HG02981 (cell line): ENCODE measurements at regions not wholly inside any gene's neighbourhood (a gene's known extent, or its start where the extent isn't known, plus 50 kb on each side); places are given as distances from the start of the nearest gene placed in this dataset.

Source experiments
- ATAC-seq: cut with Tn5 transposase; IDR thresholded peaks from one replicate; pipeline ENCODE4 v1.9.1; 2021; ENCODE audit warnings: mild to moderate bottlenecking, moderate library complexity; ENCODE audit not compliant: unreplicated experiment

DNA sequence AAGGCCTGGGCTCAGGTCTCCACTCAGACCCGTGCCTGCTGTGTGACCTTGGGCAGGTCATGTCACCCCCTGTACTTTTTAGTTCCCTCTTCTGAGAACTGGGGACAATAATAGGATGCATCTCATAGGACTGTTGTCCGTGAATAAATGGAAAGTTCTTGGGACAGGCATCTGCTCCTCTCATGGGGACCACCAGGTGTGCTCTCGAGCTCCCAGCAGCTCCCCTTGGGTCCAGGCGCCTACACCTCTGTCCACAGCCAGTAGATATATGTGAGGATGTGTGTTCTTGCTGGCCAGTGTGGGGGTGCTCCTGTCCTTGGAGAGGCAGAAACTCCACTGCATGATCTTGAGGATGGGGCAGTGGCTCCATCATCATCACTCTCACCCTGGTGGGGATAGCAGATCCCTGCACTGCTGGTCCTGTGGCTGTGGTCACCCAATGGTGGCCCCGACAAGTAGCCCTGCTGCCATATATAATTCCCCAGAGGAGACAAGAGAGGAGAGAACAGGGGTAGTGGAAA, 257.6 kb upstream of the TLE3 start:
- ATAC-seq, result no peak

DNA sequence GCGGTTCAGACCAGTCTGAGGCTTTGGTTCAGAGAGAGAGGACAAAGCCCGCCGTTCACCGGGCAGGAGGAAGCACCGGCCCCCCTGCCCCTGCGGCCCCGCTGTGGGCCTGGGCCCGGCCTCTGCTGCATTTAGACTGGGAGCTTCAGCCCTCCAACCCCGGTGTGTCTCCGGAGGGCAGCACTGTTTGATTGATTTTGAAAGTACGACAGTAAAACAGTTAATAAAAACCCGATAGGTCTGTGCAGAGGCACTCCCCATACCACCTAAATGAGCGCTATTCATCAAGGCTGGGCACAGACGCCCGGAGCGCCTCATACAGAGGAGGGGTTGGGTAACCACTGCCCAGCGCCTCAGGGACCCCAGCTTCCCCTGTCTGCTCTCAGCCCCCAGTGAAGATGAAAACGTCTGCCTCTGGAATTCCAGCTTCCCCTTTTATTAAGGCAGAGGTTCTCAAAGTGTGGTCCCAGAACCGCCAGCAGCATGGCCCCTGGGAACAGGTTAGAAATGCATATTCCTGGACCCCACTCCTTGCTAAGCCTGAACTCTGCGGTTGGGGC, 256.7 kb upstream of the TLE3 start:
- ATAC-seq, result no peak

DNA sequence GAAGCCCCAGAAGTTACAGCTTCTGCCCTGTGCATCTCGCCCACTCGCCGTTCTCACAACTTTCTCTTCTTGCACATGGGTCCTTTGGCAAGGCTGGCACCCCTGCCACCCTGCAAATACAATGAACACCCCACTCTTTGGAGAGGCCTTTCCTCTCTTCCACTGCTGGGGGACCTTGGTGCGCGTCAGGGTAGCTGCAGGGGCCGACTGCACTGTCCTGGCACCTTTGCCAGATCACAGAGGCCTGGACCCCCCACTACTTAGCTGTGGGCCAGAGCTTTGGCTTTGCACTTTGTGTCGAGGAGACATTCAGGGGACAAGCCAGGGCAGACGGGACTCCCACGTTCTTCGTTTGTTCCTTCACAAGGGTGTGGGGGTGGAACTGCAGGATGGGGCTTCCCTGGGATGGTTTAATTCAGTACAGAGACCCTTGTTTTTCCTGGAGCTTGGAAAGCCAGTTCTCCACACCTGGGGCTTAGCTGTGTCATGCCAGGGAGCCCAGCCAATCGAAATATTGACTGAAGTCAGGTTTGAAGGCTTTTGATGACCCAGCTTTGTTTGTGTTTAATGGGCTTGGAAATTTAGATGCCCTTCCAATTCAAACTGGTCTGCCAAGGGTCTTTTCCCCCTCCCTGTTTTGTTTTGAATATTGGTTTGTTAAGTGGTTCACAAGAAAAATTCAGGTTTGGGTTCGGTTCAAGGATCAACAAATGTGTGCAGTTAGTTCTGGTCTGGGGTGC, 256.1 kb upstream of the TLE3 start:
- no peak for ATAC-seq

DNA sequence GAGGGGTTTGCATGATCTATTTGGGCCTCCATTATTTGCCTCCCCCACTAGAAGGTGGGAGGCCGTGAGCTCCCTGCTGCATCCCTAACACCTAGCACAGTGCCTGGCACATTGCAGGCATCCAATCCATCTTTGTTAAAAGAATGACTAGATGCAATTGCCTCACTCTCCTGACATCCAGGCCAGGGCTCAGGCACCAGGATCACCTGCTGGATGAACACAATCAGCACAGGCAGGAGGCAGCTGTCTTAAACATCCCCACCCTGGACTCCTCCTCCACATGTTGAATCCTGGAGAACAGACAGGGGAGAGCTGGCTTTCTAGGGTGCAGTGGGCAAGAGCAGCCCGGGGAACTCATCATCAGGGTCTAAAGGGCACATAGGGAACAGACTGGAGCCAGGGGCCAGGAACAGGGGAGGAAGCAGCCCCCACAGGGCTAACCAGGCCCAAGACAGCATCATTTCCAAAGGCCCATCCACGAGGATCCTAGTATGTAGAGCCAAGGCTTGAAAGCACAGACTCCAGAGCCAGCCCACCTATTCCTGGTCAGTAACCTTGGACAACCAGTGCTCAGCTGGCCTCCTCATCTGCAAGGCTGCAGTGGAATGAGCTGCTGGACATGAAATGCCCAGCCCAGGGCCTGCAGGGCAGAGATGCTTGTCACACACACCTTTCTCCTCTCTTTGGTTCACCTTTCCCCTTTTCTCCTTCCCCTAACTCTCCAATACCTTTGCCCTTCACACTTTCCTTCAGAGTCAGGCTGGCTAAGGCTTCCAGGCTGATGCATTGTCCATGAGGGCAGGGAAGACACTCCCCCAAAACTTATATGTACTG, 254.4 kb upstream of the TLE3 start:
- no peak for ATAC-seq

DNA sequence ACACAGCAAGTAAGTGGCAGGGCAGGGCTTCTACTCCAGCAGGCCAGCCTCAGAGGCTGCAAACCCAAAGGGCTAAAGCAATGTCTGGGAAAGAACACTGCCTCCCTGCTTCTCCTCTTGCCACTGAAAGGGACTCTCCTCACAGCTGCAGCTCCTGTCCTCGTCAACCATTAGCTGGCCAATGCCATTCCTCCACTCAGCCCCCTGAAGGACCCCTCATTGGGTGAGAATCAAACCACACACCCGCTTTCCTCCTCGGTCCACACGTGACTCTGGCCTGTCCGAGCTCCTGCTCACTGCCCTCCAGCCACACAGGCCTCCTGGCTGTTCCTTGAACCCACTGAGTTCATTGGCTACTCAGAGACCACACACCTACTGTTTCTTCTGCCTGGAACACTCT, 253.7 kb upstream of the TLE3 start:
- no peak for ATAC-seq

DNA sequence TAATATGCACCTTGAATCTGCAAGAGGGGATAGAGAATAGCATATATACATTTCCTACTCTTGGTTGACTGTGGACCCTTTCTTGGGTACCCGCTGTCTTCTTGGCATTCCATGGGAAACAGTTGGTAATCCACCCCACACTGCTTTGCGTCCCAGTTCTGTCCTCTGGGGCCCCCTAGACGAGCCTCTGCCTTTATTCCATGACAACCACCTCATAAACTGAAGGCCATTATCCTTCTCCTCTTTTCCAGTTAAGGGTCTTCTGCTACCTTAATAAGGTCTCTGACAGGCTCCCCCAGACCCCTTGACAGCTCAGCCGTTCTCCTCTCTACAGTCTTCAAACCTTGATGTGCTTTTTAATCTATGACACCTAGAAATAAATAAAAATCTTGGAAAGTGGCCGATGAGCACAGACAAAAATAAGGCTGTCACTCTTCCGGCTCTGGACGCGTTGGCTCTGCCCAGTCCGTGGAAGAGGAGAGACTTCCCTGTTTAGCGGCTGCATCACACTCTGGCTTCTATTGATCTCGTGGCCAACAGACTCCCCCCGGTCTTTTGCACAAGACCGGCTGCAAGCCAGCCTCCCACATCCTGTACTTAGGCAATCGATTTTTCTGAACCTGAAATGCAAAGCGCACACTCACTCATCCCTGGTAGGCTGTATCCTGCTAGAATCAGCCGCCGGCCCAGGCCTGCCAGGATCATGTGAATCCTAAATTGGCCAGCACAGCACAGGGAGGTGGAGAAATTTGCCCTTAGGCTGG, 251.0 kb upstream of the TLE3 start:
- no peak for ATAC-seq

DNA sequence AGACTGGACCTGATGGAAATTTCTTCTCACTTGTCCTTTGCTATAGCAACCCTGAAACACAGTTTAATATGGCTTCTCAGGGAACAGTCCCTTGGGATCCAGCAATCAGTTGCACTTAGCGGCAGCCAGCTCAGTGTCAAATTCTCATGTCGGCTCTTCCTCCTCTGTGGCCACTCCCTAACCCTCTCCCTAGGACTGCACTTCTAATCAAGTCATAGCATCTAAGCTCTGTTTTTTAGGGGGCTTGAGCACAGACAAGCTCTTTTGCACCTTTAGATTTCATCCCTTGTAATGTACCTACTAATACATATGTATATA, 250.5 kb upstream of the TLE3 start:
- ATAC-seq, result no peak

DNA sequence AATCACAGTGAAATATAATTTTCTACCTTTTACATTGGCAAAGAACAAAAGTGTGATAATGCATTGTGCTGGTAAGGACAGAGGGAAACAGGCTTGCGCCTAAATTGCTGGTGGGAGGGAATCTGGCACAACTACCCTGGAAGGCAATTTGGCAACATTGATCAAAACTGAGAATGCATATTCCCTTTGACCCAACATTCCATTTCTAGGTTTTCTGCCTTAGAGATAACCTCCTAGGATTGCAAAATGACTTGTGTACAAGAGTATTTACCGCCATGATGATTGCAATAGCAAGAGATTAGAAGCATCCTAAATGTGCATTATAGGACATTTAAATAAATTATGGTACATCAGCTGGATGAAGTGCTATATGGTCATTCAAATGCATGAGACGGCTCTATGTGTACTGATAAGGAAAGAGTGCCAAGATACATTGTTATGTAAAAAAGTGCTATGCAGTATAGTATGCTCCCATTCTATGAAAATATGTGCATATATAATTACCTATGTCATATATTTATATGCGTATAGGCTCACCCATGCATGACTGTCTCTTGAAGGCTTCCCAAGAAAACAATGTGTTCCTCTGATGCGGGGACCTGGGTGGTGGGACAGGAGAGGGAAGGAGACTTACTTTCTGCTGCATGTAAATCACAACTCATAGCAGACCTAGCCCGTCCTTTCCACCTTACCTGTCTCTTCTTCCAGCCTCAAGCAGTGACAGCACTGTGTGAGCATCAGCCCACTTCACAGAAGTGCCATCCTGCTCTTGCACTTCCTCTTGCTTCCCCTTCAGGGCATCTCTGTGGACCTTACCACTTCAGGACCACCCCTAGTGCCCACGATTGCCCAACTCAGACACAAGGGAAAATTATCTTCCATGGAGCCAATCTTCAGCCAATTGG, 249.9 kb upstream of the TLE3 start:
- ATAC-seq, result no peak

DNA sequence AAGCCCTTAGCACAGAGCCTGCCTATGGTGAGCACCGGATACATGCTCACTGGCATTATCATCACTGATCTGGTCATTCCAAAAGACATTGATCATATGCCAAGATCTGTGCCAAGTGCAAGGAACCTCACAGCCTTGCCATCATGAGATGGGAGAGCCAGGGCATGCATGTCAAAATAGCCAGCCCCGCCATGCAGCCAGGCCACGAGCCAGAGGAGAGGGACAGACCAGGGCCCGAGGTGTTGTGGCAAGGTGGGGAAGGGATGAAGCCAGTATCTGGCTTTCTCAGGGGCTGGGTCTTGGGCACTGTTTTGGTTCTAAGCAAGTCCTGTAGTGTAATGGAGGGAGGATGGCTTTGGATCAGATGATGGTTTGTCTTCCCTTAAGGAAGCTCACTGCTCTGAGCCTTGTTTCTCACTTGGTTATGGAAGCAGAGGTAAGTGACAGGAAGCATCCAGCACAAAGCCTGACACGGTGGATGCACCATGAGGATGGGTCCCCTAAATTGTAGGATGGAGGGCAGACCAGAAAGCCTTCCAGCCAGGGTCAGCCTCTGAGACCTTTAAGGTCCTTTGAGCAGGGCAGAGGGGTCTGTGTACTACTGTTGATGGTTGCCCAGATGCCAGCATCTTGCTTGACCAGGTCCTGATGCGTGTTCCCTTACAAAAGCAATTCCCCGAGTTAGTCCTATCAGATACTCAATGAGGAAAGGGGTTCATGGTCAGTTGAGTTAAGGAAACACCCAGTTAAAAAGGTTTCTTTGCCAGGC, 247.7 kb upstream of the TLE3 start:
- no peak for ATAC-seq

DNA sequence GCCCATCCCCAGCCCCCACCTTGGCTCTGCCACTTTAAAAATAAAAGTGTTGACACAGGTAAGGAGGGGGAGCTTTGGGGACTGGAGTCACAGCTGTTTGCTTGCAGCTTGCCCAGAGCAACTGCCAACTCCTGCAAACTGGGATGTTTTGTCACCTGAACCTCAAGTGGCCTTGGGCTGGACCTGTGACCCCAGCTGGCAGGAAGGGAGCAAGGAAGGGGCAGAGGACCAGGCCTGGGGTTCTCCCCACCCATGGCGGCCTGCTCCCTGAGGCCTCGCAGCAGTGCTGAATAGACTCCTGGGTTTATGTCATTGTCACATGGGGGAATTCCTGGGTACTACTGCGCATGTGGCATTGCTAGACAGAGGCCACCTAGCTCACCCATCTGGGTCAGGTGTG, 246.9 kb upstream of the TLE3 start:
- no peak for ATAC-seq

DNA sequence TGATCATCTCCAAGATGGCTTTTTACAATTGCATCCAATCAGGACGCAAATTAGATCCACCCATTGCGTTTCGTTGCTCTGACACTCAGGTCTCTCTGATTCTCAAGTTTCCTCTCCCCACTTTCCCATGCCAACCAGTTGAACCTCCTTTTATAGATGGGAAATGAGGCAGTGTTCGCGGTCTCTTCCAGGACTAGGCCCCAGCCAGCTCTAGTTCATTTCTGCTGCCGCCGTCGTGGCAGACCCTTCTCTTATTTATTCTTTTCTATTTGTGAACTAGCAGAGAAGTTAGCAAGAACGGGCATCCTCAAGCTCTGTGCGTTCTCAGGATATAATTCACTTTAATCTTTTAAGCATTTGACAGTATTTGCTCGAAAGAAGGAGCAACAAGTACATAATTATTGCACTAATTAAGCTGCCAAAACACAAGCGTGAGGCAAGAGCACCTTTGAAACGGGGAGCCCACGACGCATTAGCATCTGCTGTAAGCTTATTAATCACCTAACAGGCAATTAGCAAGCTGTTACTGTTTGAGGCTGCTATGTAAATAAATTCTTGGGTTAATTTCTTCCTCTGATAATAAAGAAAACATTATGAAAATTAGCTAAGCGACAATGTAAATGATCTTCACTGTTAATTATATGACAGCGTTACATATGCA, 246.4 kb upstream of the TLE3 start:
- ATAC-seq, result no peak

DNA sequence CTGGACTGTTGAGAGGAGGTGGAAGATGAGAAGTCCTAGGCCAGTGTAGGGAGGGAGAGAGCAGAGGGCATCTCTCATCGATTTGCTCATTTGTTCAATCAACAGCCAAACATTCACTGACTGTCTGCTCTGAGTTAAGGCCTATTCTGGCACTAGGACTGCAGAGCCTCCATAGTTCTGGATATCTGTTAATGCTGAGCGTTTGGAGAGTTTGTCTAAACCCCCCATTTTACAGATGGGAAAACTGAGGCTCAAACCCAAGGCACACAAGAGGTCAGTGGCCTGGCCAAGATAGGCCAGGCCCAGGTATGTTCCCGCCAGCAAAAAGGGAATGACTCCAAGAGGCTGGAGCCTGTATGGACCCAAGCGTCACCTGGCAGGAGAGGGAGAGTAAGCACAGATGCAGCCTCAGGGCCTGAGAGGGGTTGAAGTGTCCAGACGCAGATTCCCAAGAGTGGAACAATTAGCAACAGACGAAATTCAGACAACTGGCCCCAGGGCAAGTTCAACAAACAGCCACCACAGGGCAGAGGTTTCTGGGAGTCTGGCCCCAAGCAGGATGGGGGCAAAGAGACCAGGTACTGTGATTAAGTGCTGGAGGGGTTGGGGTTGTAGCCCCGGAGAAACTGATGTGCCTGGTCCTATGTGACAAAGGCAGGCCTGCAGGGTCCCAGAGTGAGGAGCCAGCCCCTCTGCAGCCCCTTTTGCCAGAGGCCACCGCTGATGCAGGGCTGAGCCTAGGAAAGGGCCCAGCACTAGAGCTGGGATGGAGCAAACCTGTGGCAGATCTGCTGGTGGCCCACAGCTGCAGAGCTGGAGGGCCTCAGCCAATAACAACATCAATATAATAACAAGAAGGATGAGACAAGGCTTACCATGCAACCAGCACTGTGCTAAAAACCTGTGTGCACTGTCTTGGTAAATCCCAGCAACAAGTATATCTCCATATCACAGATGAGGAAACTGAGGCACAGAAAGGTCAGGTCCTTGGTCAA, 245.1 kb upstream of the TLE3 start:
- ATAC-seq, result no peak

DNA sequence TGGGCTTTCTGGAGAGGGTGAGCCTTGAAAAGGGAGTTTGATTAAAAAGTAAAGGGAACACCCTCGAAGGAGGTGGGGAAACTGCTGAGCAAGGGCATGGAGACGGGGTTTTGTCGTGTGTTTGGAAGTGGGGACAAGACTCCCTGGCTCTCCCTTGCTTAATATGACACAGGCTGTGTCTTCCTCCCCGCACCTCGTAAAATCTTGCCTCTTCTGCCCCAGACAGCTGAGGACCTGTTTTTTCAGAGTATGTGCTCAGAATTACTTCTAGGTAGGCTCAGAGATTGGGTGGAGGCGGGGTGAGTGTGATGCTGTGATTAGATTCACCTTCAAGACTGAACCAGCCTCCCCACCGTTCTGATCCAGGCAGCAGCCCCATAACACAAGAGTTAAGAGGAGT, 244.4 kb upstream of the TLE3 start:
- no peak for ATAC-seq

DNA sequence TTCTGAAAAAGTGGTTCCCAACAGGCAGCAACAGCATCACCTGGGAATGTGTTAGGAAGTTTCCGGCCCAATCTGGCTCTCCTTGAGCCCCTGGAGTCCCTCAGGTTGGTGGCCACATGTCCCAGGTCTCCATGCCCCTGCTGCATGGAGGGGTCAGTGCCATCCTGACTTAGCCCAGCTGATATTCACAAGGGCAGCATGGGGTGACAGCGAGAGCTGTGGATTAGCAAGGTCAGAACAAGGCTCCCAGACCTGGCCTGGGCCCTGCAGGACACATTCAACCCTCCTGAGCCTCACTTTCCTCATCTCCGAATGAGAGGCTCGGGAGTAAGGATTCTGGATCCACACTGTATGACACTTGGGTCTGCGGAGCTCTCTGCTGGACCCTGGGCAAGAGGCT, 243.8 kb upstream of the TLE3 start:
- ATAC-seq, result no peak

DNA sequence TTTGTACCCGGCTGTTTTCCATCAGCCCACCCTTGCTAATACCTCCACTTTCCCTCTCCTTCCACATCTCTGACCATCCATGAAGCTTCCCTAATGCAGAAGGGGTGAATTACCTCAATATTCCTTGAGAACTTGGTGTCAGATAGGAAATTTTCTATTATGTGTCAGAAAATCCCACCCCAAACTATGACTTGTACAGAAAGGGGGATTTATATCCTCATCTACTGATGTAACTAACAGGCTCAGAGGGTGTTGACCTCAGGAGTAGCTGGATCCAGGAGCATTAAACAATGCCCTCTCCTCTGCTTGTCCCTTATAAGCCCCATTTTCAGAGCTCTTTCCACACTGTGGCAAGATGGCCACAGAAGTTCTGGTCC, 242.8 kb upstream of the TLE3 start:
- ATAC-seq, result no peak

DNA sequence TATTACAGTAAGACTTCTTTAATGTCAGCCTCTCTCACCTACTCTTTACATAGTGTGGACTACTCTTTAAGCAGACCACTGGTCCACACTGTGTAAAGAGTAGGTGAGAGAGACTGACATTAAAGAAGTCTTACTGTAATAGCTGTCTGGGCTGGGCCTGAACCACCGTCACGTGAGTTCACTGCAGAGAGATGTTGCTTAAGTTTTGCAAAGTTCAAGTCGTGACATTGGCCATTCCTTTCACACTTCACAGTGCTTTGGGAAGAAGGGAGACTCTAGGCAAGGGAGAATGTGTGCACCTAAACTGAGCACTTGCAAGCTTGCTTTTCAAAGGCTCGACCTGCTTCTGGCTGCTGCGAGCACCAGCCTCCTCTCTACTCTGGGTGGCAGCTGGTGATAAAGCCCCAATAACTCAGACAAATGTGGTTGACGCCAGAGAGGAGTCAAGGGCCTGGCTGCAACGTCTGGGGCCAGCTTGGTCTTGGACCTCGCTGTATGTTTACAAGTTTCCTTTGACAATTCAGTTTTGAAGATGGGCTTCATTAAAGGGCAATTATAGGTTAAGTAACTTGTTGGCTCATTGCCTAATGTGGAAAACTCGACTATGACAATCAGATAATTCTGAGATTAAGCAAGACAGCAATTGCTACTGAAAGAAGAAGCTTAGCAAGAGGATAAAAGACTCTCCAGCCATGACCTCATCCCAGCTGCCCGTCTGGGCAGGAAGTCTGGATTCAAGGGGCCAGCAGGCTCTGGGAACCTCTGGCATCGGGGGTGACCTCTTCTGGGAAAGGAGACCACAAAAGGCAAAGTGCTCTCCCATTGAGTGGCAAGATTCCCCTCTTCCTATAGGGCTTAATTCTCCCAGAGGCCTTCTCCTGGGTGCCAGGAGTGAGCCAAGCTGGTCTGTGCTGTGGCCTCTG, 242.1 kb upstream of the TLE3 start:
- ATAC-seq, result no peak
